WTC11 (cell line): ENCODE measurements at regions not wholly inside any gene's neighbourhood (a gene's known extent, or its start where the extent isn't known, plus 50 kb on each side); places are given as distances from the start of the nearest gene placed in this dataset.

Source experiments
- ATAC-seq: fragments of 200-7000 bp; cut with Tn5 transposase; 2 replicates; pipeline ENCODE4 v1.10.0; 2021; ENCODE audit warnings: mild to moderate bottlenecking, moderate library complexity
- CTCF ChIA-PET: fragments of 300-600 bp; sonication (Branson Sonifier 250); formaldehyde crosslinking; loops from one replicate; lab custom pipeline; 2021; ENCODE audit warnings: antibody characterized with exemption; lab: Charles Lee
- POLR2A ChIA-PET: fragments of 350-600 bp; sonication (Branson Sonifier 250); formaldehyde crosslinking; loops from one replicate; lab custom pipeline; 2021; ENCODE audit warnings: antibody characterized with exemption; lab: Charles Lee
- DNase-seq: peaks from one replicate; pipeline ENCODE4 v3.0.0; 2021; ENCODE audit warnings: low spot score
- H3K27ac Mint-ChIP-seq: 2 replicates; pipeline ENCODE4 v1.8.0; 2021; ENCODE audit warnings: mixed read lengths
- H3K27me3 Mint-ChIP-seq: 2 replicates; pipeline ENCODE4 v1.8.0; 2021; ENCODE audit warnings: low read depth, mild to moderate bottlenecking, moderate library complexity, mixed read lengths
- H3K36me3 Mint-ChIP-seq: 2 replicates; pipeline ENCODE4 v1.8.0; 2021; ENCODE audit warnings: mixed read lengths
- H3K4me1 Mint-ChIP-seq: 2 replicates; pipeline ENCODE4 v1.8.0; 2022; ENCODE audit warnings: mixed read lengths
- H3K4me3 Mint-ChIP-seq: 2 replicates; pipeline ENCODE4 v1.8.0; 2021; ENCODE audit warnings: mild to moderate bottlenecking, moderate library complexity, mixed read lengths
- H3K9me3 Mint-ChIP-seq: 2 replicates; pipeline ENCODE4 v1.8.0; 2021; ENCODE audit warnings: mixed read lengths
- ATF1 ChIP-seq: sonication (generic); formaldehyde crosslinking; IDR thresholded peaks from 2 replicates; pipeline ENCODE4 v1.8.1; 2023; ENCODE audit warnings: mild to moderate bottlenecking, moderate library complexity, missing genetic modification reagents
- EMX1 ChIP-seq: fragments of 250-450 bp; sonication (Bioruptor Pico); IDR thresholded peaks from 2 replicates; pipeline ENCODE4 v1.8.0; 2021; ENCODE audit warnings: mild to moderate bottlenecking
- ESRRA ChIP-seq: sonication (generic); formaldehyde crosslinking; IDR thresholded peaks from 2 replicates; pipeline ENCODE4 v1.8.1; 2022; ENCODE audit warnings: mild to moderate bottlenecking, missing genetic modification reagents, borderline replicate concordance
- FOXJ3 ChIP-seq: sonication (generic); formaldehyde crosslinking; IDR thresholded peaks from 2 replicates; pipeline ENCODE4 v1.9.0; 2021; ENCODE audit warnings: missing genetic modification reagents, mild to moderate bottlenecking, borderline replicate concordance
- FOXK1 ChIP-seq: sonication (generic); formaldehyde crosslinking; IDR thresholded peaks from 2 replicates; pipeline ENCODE4 v1.8.0; 2022; ENCODE audit warnings: mild to moderate bottlenecking, moderate library complexity, missing genetic modification reagents
- GABPB1 ChIP-seq: sonication (generic); formaldehyde crosslinking; IDR thresholded peaks from 2 replicates; pipeline ENCODE4 v1.8.1; 2023; ENCODE audit warnings: mild to moderate bottlenecking, missing genetic modification reagents
- HMGA2 ChIP-seq: fragments of 250-450 bp; sonication (Bioruptor Pico); IDR thresholded peaks from 2 replicates; pipeline ENCODE4 v1.4.0; 2021; ENCODE audit warnings: mild to moderate bottlenecking, moderate library complexity
- IRF2 ChIP-seq: sonication (generic); formaldehyde crosslinking; IDR thresholded peaks from 2 replicates; pipeline ENCODE4 v1.8.0; 2022; ENCODE audit warnings: low read depth, missing genetic modification reagents, borderline replicate concordance
- JUN ChIP-seq: sonication (generic); formaldehyde crosslinking; IDR thresholded peaks from 2 replicates; pipeline ENCODE4 v1.8.0; 2023; ENCODE audit warnings: mild to moderate bottlenecking, missing genetic modification reagents
- NR1H2 ChIP-seq: sonication (generic); formaldehyde crosslinking; IDR thresholded peaks from 2 replicates; pipeline ENCODE4 v1.9.0; 2021; ENCODE audit warnings: mild to moderate bottlenecking, moderate library complexity, missing genetic modification reagents
- NR2C2 ChIP-seq: sonication (generic); formaldehyde crosslinking; IDR thresholded peaks from 2 replicates; pipeline ENCODE4 v1.8.0; 2022; ENCODE audit warnings: mild to moderate bottlenecking, missing genetic modification reagents
- NR3C1 ChIP-seq: sonication (generic); formaldehyde crosslinking; conservative IDR thresholded peaks from 2 replicates; pipeline ENCODE4 v1.8.1; 2023; ENCODE audit warnings: low read depth, mild to moderate bottlenecking, missing genetic modification reagents
- OVOL2 ChIP-seq: fragments of 250-450 bp; sonication (Bioruptor Pico); IDR thresholded peaks from 2 replicates; pipeline ENCODE4 v1.9.0; 2021; ENCODE audit warnings: mild to moderate bottlenecking, borderline replicate concordance
- SMAD3 ChIP-seq: sonication (generic); formaldehyde crosslinking; IDR thresholded peaks from 2 replicates; pipeline ENCODE4 v1.8.0; 2022; ENCODE audit warnings: missing genetic modification reagents, mild to moderate bottlenecking, borderline replicate concordance
- ZNF232 ChIP-seq: sonication (generic); formaldehyde crosslinking; IDR thresholded peaks from 2 replicates; pipeline ENCODE4 v1.8.0; 2022; ENCODE audit warnings: mild to moderate bottlenecking, missing genetic modification reagents
- ZNF263 ChIP-seq: sonication (generic); formaldehyde crosslinking; IDR thresholded peaks from 2 replicates; pipeline ENCODE4 v1.8.1; 2022; ENCODE audit warnings: low read depth, mild to moderate bottlenecking, moderate library complexity, missing genetic modification reagents
- TF ChIP-seq, protein P1 (sequence below): fragments of 250-450 bp; sonication (Bioruptor Pico); IDR thresholded peaks from 2 replicates; pipeline ENCODE4 v1.8.0; 2021; ENCODE audit warnings: mild to moderate bottlenecking
- TF ChIP-seq, protein P2 (sequence below): sonication (generic); formaldehyde crosslinking; IDR thresholded peaks from 2 replicates; pipeline ENCODE4 v1.8.0; 2022; ENCODE audit warnings: mild to moderate bottlenecking, missing genetic modification reagents
- TF ChIP-seq, protein P3 (sequence below): sonication (generic); formaldehyde crosslinking; IDR thresholded peaks from 2 replicates; pipeline ENCODE4 v1.8.1; 2023; ENCODE audit warnings: mild to moderate bottlenecking, missing genetic modification reagents, borderline replicate concordance
- TF ChIP-seq, protein P4 (sequence below): fragments of 200-600 bp; IDR thresholded peaks from 2 replicates; pipeline ENCODE4 v1.8.0; 2022; ENCODE audit warnings: antibody characterized with exemption
- TF ChIP-seq, protein P5 (sequence below): sonication (generic); formaldehyde crosslinking; IDR thresholded peaks from 2 replicates; pipeline ENCODE4 v1.8.0; 2022; ENCODE audit warnings: mild to moderate bottlenecking, missing genetic modification reagents
- TF ChIP-seq, protein P6 (sequence below): sonication (generic); formaldehyde crosslinking; conservative IDR thresholded peaks from 2 replicates; pipeline ENCODE4 v1.8.1; 2022; ENCODE audit warnings: mild to moderate bottlenecking, missing genetic modification reagents
- TF ChIP-seq, protein P7 (sequence below): fragments of 250-450 bp; sonication (Bioruptor Pico); IDR thresholded peaks from 2 replicates; pipeline ENCODE4 v1.9.0; 2021; ENCODE audit warnings: mild to moderate bottlenecking, borderline replicate concordance

DNA sequence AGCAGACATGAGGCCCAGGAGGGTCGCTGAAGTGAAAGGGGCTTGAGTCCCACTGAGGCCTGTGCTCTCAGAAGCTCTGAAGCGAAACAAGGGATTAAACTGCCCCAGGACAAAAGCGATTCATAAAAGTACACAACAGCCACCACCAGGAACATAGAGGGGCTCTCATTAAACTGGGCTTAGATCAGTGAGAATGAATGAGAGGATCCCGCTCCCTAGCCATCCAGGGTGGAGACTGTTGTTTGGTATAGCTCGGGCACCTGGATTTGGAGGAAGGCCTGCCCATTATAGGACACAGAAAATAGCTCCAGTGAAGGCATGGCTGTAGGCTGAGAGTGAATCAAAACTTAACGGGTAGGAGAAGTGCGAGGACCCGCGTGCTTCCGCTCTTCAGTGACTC lies 91.6 kb upstream of the TAB2 start:
- H3K9me3 Mint-ChIP-seq: no peaks in the 10 kb centered on the region
- POLR2A ChIA-PET: no interaction called here
- no peaks in the 10 kb centered on the region for H3K27me3 Mint-ChIP-seq
- DNase-seq (no peak), ATAC-seq (no peak)
- TF ChIP-seq ESRRA (CRISPR knock-in tag) (no peak), ZNF232 (CRISPR knock-in tag) (no peak), EMX1 (no peak), FOXK1 (CRISPR knock-in tag) (no peak), ATF1 (CRISPR knock-in tag) (no peak), JUN (CRISPR knock-in tag) (no peak), NR3C1 (CRISPR knock-in tag) (no peak), GABPB1 (CRISPR knock-in tag) (no peak), ZNF263 (CRISPR knock-in tag) (no peak), IRF2 (CRISPR knock-in tag) (no peak), SMAD3 (CRISPR knock-in tag) (no peak), HMGA2 (CRISPR knock-in tag) (no peak), NR1H2 (no peak), FOXJ3 (no peak), OVOL2 (CRISPR knock-in tag) (no peak)
- TF ChIP-seq, protein P1, sequence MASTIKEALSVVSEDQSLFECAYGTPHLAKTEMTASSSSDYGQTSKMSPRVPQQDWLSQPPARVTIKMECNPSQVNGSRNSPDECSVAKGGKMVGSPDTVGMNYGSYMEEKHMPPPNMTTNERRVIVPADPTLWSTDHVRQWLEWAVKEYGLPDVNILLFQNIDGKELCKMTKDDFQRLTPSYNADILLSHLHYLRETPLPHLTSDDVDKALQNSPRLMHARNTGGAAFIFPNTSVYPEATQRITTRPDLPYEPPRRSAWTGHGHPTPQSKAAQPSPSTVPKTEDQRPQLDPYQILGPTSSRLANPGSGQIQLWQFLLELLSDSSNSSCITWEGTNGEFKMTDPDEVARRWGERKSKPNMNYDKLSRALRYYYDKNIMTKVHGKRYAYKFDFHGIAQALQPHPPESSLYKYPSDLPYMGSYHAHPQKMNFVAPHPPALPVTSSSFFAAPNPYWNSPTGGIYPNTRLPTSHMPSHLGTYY: no peak
- TF ChIP-seq, protein P2, sequence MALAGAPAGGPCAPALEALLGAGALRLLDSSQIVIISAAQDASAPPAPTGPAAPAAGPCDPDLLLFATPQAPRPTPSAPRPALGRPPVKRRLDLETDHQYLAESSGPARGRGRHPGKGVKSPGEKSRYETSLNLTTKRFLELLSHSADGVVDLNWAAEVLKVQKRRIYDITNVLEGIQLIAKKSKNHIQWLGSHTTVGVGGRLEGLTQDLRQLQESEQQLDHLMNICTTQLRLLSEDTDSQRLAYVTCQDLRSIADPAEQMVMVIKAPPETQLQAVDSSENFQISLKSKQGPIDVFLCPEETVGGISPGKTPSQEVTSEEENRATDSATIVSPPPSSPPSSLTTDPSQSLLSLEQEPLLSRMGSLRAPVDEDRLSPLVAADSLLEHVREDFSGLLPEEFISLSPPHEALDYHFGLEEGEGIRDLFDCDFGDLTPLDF (CRISPR knock-in tag): no peak
- TF ChIP-seq, protein P3, sequence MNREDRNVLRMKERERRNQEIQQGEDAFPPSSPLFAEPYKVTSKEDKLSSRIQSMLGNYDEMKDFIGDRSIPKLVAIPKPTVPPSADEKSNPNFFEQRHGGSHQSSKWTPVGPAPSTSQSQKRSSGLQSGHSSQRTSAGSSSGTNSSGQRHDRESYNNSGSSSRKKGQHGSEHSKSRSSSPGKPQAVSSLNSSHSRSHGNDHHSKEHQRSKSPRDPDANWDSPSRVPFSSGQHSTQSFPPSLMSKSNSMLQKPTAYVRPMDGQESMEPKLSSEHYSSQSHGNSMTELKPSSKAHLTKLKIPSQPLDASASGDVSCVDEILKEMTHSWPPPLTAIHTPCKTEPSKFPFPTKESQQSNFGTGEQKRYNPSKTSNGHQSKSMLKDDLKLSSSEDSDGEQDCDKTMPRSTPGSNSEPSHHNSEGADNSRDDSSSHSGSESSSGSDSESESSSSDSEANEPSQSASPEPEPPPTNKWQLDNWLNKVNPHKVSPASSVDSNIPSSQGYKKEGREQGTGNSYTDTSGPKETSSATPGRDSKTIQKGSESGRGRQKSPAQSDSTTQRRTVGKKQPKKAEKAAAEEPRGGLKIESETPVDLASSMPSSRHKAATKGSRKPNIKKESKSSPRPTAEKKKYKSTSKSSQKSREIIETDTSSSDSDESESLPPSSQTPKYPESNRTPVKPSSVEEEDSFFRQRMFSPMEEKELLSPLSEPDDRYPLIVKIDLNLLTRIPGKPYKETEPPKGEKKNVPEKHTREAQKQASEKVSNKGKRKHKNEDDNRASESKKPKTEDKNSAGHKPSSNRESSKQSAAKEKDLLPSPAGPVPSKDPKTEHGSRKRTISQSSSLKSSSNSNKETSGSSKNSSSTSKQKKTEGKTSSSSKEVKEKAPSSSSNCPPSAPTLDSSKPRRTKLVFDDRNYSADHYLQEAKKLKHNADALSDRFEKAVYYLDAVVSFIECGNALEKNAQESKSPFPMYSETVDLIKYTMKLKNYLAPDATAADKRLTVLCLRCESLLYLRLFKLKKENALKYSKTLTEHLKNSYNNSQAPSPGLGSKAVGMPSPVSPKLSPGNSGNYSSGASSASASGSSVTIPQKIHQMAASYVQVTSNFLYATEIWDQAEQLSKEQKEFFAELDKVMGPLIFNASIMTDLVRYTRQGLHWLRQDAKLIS: no peak
- TF ChIP-seq, protein P4, sequence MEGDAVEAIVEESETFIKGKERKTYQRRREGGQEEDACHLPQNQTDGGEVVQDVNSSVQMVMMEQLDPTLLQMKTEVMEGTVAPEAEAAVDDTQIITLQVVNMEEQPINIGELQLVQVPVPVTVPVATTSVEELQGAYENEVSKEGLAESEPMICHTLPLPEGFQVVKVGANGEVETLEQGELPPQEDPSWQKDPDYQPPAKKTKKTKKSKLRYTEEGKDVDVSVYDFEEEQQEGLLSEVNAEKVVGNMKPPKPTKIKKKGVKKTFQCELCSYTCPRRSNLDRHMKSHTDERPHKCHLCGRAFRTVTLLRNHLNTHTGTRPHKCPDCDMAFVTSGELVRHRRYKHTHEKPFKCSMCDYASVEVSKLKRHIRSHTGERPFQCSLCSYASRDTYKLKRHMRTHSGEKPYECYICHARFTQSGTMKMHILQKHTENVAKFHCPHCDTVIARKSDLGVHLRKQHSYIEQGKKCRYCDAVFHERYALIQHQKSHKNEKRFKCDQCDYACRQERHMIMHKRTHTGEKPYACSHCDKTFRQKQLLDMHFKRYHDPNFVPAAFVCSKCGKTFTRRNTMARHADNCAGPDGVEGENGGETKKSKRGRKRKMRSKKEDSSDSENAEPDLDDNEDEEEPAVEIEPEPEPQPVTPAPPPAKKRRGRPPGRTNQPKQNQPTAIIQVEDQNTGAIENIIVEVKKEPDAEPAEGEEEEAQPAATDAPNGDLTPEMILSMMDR: no peak
- TF ChIP-seq, protein P5, sequence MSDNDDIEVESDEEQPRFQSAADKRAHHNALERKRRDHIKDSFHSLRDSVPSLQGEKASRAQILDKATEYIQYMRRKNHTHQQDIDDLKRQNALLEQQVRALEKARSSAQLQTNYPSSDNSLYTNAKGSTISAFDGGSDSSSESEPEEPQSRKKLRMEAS: no peak
- no peak overlapping the region for H3K4me3 Mint-ChIP-seq
- no peak overlapping the region for H3K27ac Mint-ChIP-seq
- no peaks in the 10 kb centered on the region for H3K36me3 Mint-ChIP-seq
- H3K4me1 Mint-ChIP-seq: peaks cover 18% of the 10 kb centered on the region
- CTCF ChIA-PET: interaction anchor here (1.7 kb wide), 1 partner anchor 206 kb away, joined by 5 read pairs; no protein-coding TSS in a partner anchor

DNA sequence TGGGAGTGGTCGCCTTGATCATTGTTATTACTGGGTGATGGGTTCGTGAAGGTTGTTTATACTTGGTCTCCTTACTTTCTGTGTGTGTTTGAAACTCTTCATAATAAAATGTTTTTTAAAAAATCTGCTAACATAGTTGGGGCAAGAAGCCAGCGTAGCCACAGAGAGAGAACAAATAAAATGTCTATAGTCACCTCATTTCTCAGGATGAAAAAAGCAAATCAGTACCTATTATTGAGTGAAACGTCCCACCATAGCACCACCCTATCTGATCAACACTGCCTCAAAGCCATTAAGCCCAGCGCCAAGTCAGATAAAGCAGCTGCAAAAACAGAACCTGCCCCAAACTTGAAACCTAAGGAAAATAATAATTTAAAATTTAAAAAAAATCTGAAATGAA lies 89.7 kb upstream of the TAB2 start:
- ChIA-PET CTCF (interaction anchor here (1.4 kb wide), 1 partner anchor 9 kb away, joined by 3 read pairs; no protein-coding TSS in a partner anchor), POLR2A (no interaction called here)
- no peaks in the 10 kb centered on the region for H3K36me3 Mint-ChIP-seq
- ATAC-seq: no peak
- H3K27me3 Mint-ChIP-seq: no peaks in the 10 kb centered on the region
- H3K4me1 Mint-ChIP-seq: peaks cover 31% of the 10 kb centered on the region
- no peak overlapping the region for H3K27ac Mint-ChIP-seq
- no peaks in the 10 kb centered on the region for H3K9me3 Mint-ChIP-seq
- H3K4me3 Mint-ChIP-seq: no peak overlapping the region
- no peak for DNase-seq
- TF ChIP-seq, protein P2 (CRISPR knock-in tag): no peak
- TF ChIP-seq, protein P6, sequence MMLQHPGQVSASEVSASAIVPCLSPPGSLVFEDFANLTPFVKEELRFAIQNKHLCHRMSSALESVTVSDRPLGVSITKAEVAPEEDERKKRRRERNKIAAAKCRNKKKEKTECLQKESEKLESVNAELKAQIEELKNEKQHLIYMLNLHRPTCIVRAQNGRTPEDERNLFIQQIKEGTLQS (CRISPR knock-in tag): no peak
- no peak for TF ChIP-seq NR2C2 (CRISPR knock-in tag)
- TF ChIP-seq, protein P7, sequence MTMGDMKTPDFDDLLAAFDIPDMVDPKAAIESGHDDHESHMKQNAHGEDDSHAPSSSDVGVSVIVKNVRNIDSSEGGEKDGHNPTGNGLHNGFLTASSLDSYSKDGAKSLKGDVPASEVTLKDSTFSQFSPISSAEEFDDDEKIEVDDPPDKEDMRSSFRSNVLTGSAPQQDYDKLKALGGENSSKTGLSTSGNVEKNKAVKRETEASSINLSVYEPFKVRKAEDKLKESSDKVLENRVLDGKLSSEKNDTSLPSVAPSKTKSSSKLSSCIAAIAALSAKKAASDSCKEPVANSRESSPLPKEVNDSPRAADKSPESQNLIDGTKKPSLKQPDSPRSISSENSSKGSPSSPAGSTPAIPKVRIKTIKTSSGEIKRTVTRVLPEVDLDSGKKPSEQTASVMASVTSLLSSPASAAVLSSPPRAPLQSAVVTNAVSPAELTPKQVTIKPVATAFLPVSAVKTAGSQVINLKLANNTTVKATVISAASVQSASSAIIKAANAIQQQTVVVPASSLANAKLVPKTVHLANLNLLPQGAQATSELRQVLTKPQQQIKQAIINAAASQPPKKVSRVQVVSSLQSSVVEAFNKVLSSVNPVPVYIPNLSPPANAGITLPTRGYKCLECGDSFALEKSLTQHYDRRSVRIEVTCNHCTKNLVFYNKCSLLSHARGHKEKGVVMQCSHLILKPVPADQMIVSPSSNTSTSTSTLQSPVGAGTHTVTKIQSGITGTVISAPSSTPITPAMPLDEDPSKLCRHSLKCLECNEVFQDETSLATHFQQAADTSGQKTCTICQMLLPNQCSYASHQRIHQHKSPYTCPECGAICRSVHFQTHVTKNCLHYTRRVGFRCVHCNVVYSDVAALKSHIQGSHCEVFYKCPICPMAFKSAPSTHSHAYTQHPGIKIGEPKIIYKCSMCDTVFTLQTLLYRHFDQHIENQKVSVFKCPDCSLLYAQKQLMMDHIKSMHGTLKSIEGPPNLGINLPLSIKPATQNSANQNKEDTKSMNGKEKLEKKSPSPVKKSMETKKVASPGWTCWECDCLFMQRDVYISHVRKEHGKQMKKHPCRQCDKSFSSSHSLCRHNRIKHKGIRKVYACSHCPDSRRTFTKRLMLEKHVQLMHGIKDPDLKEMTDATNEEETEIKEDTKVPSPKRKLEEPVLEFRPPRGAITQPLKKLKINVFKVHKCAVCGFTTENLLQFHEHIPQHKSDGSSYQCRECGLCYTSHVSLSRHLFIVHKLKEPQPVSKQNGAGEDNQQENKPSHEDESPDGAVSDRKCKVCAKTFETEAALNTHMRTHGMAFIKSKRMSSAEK (CRISPR knock-in tag): no peak
